ENCODE measurements at regions not wholly inside any gene's neighbourhood (a gene's known extent, or its start where the extent isn't known, plus 50 kb on each side); places are given as distances from the start of the nearest gene placed in this dataset.

- TF ChIP-seq POLR2A (IDR thresholded peaks at IDR 0.05; ENCODE audit: low read depth, low read length): no peak
- TF ChIP-seq TAF1 (IDR thresholded peaks at IDR 0.05; ENCODE audit: borderline replicate concordance, low read depth, low read length): no peak
- TF ChIP-seq POLR2AphosphoS5 (IDR thresholded peaks at IDR 0.05; ENCODE audit: low read depth, low read length): no peak
Observed at GRCh38 chr5:125261505-125262250, 515.2 kb upstream of the ZNF608 start.

All from GM12892 (cell line).